OCI-LY1 (cell line): ENCODE measurements at regions not wholly inside any gene's neighbourhood (a gene's known extent, or its start where the extent isn't known, plus 50 kb on each side); places are given as distances from the start of the nearest gene placed in this dataset.

Experiments
- H2AFZ ChIP-seq: fragments of 200-600 bp; sonication (generic), shearing (Covaris generic); 2 replicates; pipeline ENCODE4 v1.6.0; 2014; ENCODE audit warnings: antibody characterized with exemption, mild to moderate bottlenecking, low read length
- H3F3A ChIP-seq: fragments of 200-600 bp; sonication (generic), shearing (Covaris generic); 2 replicates; pipeline ENCODE4 v1.6.0; 2014; ENCODE audit warnings: mild to moderate bottlenecking, antibody characterized with exemption, low read length, moderate library complexity; ENCODE audit not compliant: insufficient read depth
- H3K27ac ChIP-seq: fragments of 200-600 bp; sonication (generic); 2 replicates; pipeline ENCODE4 v1.5.1; 2014; ENCODE audit warnings: low read length, mixed run types, mild to moderate bottlenecking, low read depth; ENCODE audit not compliant: poor library complexity, severe bottlenecking
- H3K27me3 ChIP-seq: fragments of 200-600 bp; sonication (generic); 2 replicates; pipeline ENCODE4 v1.6.0; 2014; ENCODE audit warnings: antibody characterized with exemption, mild to moderate bottlenecking, low read length, moderate library complexity; ENCODE audit not compliant: insufficient read depth
- H3K36me3 ChIP-seq: fragments of 200-600 bp; sonication (generic); 2 replicates; pipeline ENCODE4 v1.6.1; 2014; ENCODE audit warnings: mild to moderate bottlenecking, antibody characterized with exemption, low read length, moderate library complexity, mixed read lengths; ENCODE audit not compliant: insufficient read depth
- H3K4me1 ChIP-seq: fragments of 200-600 bp; sonication (generic); 2 replicates; pipeline ENCODE4 v1.5.1; 2014; ENCODE audit warnings: mild to moderate bottlenecking, low read length, moderate library complexity; ENCODE audit not compliant: insufficient read depth, severe bottlenecking
- H3K4me2 ChIP-seq: fragments of 200-600 bp; sonication (generic), shearing (Covaris generic); 2 replicates; pipeline ENCODE4 v1.6.1; 2014; ENCODE audit warnings: low read length
- H3K4me3 ChIP-seq: fragments of 200-600 bp; sonication (generic); 2 replicates; pipeline ENCODE4 v1.5.1; 2014; ENCODE audit warnings: low read length, low read depth, mild to moderate bottlenecking, mixed read lengths; ENCODE audit not compliant: poor library complexity, severe bottlenecking
- H3K79me2 ChIP-seq: fragments of 200-600 bp; shearing (Covaris generic); 2 replicates; pipeline ENCODE4 v1.6.1; 2016; ENCODE audit warnings: mixed run types, low read length, mixed read lengths; ENCODE audit not compliant: insufficient read depth
- H3K9ac ChIP-seq: fragments of 200-600 bp; sonication (generic), shearing (Covaris generic); 2 replicates; pipeline ENCODE4 v1.6.1; 2014; ENCODE audit warnings: mild to moderate bottlenecking, low read length, mixed read lengths
- H3K9me2 ChIP-seq: fragments of 200-600 bp; sonication (generic), shearing (Covaris generic); 2 replicates; pipeline ENCODE4 v1.6.1; 2014; ENCODE audit warnings: low read depth, mild to moderate bottlenecking, low read length, mixed read lengths
- H3K9me3 ChIP-seq: fragments of 200-600 bp; shearing (Covaris generic); 2 replicates; pipeline ENCODE4 v1.6.1; 2014; ENCODE audit warnings: low read length, mixed read lengths
- H4K20me1 ChIP-seq: fragments of 200-600 bp; sonication (generic), shearing (Covaris generic); 2 replicates; pipeline ENCODE4 v1.6.0; 2016; ENCODE audit warnings: mild to moderate bottlenecking, low read length; ENCODE audit not compliant: insufficient read depth
- CTCF ChIP-seq: fragments of 200-600 bp; sonication (generic), shearing (Covaris generic); IDR thresholded peaks from 2 replicates; pipeline ENCODE4 v1.5.1; 2017; ENCODE audit warnings: mild to moderate bottlenecking, antibody characterized with exemption, low read length, moderate library complexity, mixed read lengths
- EZH2 ChIP-seq: fragments of 200-600 bp; sonication (generic), shearing (Covaris generic); IDR thresholded peaks from 2 replicates; pipeline ENCODE4 v1.8.0; 2017; ENCODE audit warnings: borderline replicate concordance, mixed run types, mild to moderate bottlenecking, antibody characterized with exemption, low read length, moderate library complexity, mixed read lengths

- Histone ChIP-seq H3K9me2 (no peaks in the 10 kb centered on the region), H3K36me3 (no peaks in the 10 kb centered on the region), H3K4me2 (no peak overlapping the region), H3K27ac (no peak overlapping the region), H3K9ac (no peak overlapping the region), H3K9me3 (no peaks in the 10 kb centered on the region), H2AFZ (no peak overlapping the region), H3F3A (no peaks in the 10 kb centered on the region), H4K20me1 (no peaks in the 10 kb centered on the region), H3K79me2 (no peaks in the 10 kb centered on the region), H3K4me3 (no peak overlapping the region), H3K27me3 (no peaks in the 10 kb centered on the region), H3K4me1 (no peaks in the 10 kb centered on the region)
- no peak for TF ChIP-seq EZH2
- TF ChIP-seq CTCF: no peak
These were observed 196.9 kb downstream of the PRDM2 start for GRCh38 chr1:13896932-13897331.

GRCh38 chr1:13898406-13898805 lies 198.4 kb downstream of the PRDM2 start:
- no peak overlapping the region for H3K9ac ChIP-seq
- H3K9me3 ChIP-seq: no peaks in the 10 kb centered on the region
- H4K20me1 ChIP-seq: no peaks in the 10 kb centered on the region
- no peak overlapping the region for H3K27ac ChIP-seq
- no peak for TF ChIP-seq CTCF
- TF ChIP-seq EZH2: no peak
- H3K4me1 ChIP-seq: no peaks in the 10 kb centered on the region
- H3K9me2 ChIP-seq: no peaks in the 10 kb centered on the region
- no peak overlapping the region for H3K4me3 ChIP-seq
- H3K79me2 ChIP-seq: no peaks in the 10 kb centered on the region
- no peaks in the 10 kb centered on the region for H3K27me3 ChIP-seq
- H3K36me3 ChIP-seq: no peaks in the 10 kb centered on the region
- no peaks in the 10 kb centered on the region for H3F3A ChIP-seq
- no peak overlapping the region for H3K4me2 ChIP-seq
- no peak overlapping the region for H2AFZ ChIP-seq

- Histone ChIP-seq H3K9me3 (no peaks in the 10 kb centered on the region), H2AFZ (no peak overlapping the region), H3K36me3 (no peaks in the 10 kb centered on the region), H3K4me3 (no peak overlapping the region), H3F3A (no peaks in the 10 kb centered on the region), H4K20me1 (no peaks in the 10 kb centered on the region), H3K27ac (no peak overlapping the region), H3K4me1 (no peaks in the 10 kb centered on the region), H3K4me2 (no peak overlapping the region), H3K79me2 (no peaks in the 10 kb centered on the region), H3K9ac (no peak overlapping the region), H3K9me2 (no peaks in the 10 kb centered on the region), H3K27me3 (no peaks in the 10 kb centered on the region)
- no peak for TF ChIP-seq CTCF
- no peak for TF ChIP-seq EZH2
These were observed 199.9 kb downstream of the PRDM2 start for GRCh38 chr1:13899856-13900255.
